ENCODE measurements at regions not wholly inside any gene's neighbourhood (a gene's known extent, or its start where the extent isn't known, plus 50 kb on each side); places are given as distances from the start of the nearest gene placed in this dataset.

DNA sequence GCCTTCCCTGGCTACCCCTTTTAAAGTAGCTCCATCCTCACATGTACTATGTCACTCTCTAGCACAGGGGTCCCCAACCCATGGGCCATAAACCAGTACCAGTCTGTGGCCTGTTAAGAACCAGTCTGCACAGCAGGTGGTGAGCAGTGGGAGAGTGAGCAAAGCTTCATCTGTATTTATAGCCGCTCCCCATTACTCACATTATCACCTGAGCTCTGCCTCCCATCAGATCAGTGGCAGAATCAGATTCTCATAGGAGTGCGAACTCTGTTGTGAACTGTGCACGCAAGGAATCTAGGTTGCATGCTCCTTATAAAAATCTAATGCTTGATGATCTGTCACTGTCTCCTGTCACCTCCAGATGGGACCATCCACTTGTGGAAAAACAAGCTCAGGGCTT is 116.6 kb upstream of the FOXD3 start:
- no peak overlapping the region for H3K4me3 Mint-ChIP-seq

DNA sequence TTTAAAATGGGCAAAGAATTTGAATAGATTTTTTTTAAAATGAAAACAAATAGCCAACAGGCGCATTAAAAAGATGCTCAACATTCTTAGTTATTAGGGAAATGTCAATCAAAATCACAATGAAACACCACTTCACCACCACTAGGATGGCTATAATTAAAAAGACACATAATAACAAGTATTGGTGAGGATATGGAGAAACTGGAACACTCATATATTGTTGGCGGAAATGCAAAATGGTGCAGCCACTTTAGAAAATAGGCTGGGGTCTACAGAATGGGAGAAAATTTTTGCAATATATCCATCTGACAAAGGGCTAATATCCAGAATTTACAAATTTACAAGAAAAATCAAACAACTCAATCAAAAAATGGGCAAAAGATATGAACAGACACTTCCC is 107.8 kb upstream of the FOXD3 start:
- Mint-ChIP-seq H3K9me3 (peaks cover 0 to 14% (median 3%) of the 10 kb centered on the region in 7 donors), H3K4me3 (no peak overlapping the region), H3K27ac (no peak overlapping the region), H3K36me3 (no peaks in the 10 kb centered on the region), H3K4me1 (no peaks in the 10 kb centered on the region), H3K27me3 (no peaks in the 10 kb centered on the region)
- H3K27ac ChIP-seq (ENCODE audit: insufficient read depth, low read length, poor library complexity, severe bottlenecking), result no peak overlapping the region
- no peak for DNase-seq
- no peaks in the 10 kb centered on the region for H3K36me3 ChIP-seq (ENCODE audit: control insufficient read depth, insufficient read depth, low read length)
- no peaks in the 10 kb centered on the region for H3K9me3 ChIP-seq (ENCODE audit: control insufficient read depth in 2 of 2, low read length in 2 of 2)
- no peak overlapping the region for H3K4me3 ChIP-seq (ENCODE audit: low read depth, low read length)
- H3K4me1 ChIP-seq (ENCODE audit: control insufficient read depth, insufficient read depth, low read length, poor library complexity, severe bottlenecking), result no peaks in the 10 kb centered on the region
- H3K27me3 ChIP-seq (ENCODE audit: control insufficient read depth, insufficient read depth, low read length), result no peaks in the 10 kb centered on the region
- ATAC-seq (ENCODE audit: low read depth in 2 of 2), result no peak

More for the DNA sequence above, 116.6 kb upstream of the FOXD3 start:
- H3K4me1 ChIP-seq (ENCODE audit: control insufficient read depth, insufficient read depth, low read length, poor library complexity, severe bottlenecking), result no peaks in the 10 kb centered on the region
- no peak overlapping the region for H3K27ac ChIP-seq (ENCODE audit: insufficient read depth, low read length, poor library complexity, severe bottlenecking)
- Mint-ChIP-seq H3K4me1 (no peaks in the 10 kb centered on the region), H3K9me3 (peaks cover 0 to 1% (median 0%) of the 10 kb centered on the region in 7 donors), H3K36me3 (no peaks in the 10 kb centered on the region), H3K27ac (no peak overlapping the region), H3K27me3 (peaks cover 10% of the 10 kb centered on the region)
- DNase-seq (no peak), ATAC-seq (ENCODE audit: low read depth in 2 of 2) (no peak)
- no peak overlapping the region for H3K4me3 ChIP-seq (ENCODE audit: low read depth, low read length)
- no peaks in the 10 kb centered on the region for H3K36me3 ChIP-seq (ENCODE audit: control insufficient read depth, insufficient read depth, low read length)
- H3K27me3 ChIP-seq (ENCODE audit: control insufficient read depth, insufficient read depth, low read length), result no peaks in the 10 kb centered on the region
- H3K9me3 ChIP-seq (ENCODE audit: control insufficient read depth in 2 of 2, low read length in 2 of 2), result no peaks in the 10 kb centered on the region

GRCh38 chr1:63223426-63223825 is 98.9 kb upstream of the FOXD3 start:
- no peaks in the 10 kb centered on the region for H3K36me3 ChIP-seq (ENCODE audit: control insufficient read depth, insufficient read depth, low read length)
- H3K36me3 Mint-ChIP-seq, result no peaks in the 10 kb centered on the region
- H3K27me3 ChIP-seq (ENCODE audit: control insufficient read depth, insufficient read depth, low read length), result no peaks in the 10 kb centered on the region
- DNase-seq, result no peak
- H3K4me1 Mint-ChIP-seq, result no peaks in the 10 kb centered on the region
- no peaks in the 10 kb centered on the region for H3K27me3 Mint-ChIP-seq
- H3K9me3 Mint-ChIP-seq, result peaks cover 0 to 4% (median 0%) of the 10 kb centered on the region in 7 donors
- H3K27ac ChIP-seq (ENCODE audit: insufficient read depth, low read length, poor library complexity, severe bottlenecking), result no peak overlapping the region
- ATAC-seq (ENCODE audit: low read depth in 2 of 2), result no peak
- H3K4me3 Mint-ChIP-seq, result no peak overlapping the region
- no peaks in the 10 kb centered on the region for H3K9me3 ChIP-seq (ENCODE audit: control insufficient read depth in 2 of 2, low read length in 2 of 2)
- H3K27ac Mint-ChIP-seq, result no peak overlapping the region
- no peaks in the 10 kb centered on the region for H3K4me1 ChIP-seq (ENCODE audit: control insufficient read depth, insufficient read depth, low read length, poor library complexity, severe bottlenecking)
- H3K4me3 ChIP-seq (ENCODE audit: low read depth, low read length), result no peak overlapping the region

DNA sequence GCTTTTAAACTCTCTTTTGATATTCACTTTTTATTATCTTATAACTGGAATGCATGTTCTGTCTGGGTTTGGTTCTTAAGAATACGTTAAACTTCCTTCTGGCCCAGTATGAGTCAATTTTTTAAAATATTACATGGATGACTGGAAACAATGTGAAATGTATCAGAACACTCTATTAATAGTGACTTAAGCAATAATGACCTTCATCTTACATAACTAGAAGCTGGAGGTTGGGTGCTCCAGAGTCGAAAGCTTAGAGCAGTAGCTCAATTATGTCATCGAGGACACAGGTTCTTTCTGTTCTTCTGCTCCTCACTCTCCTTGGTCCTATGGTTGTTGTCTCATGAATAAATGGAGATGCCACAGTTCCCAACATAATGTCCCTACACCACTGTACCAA is 91.6 kb upstream of the FOXD3 start:
- Mint-ChIP-seq H3K36me3 (no peaks in the 10 kb centered on the region), H3K4me3 (no peak overlapping the region), H3K27ac (no peak overlapping the region), H3K4me1 (no peaks in the 10 kb centered on the region), H3K9me3 (peaks cover 0 to 8% (median 0%) of the 10 kb centered on the region in 7 donors), H3K27me3 (peaks cover 4% of the 10 kb centered on the region)
- DNase-seq (no peak), ATAC-seq (ENCODE audit: low read depth in 2 of 2) (no peak)
- Histone ChIP-seq H3K27me3 (ENCODE audit: control insufficient read depth, insufficient read depth, low read length) (no peaks in the 10 kb centered on the region), H3K4me3 (ENCODE audit: low read depth, low read length) (no peak overlapping the region), H3K4me1 (ENCODE audit: control insufficient read depth, insufficient read depth, low read length, poor library complexity, severe bottlenecking) (no peaks in the 10 kb centered on the region), H3K9me3 (ENCODE audit: control insufficient read depth in 2 of 2, low read length in 2 of 2) (no peaks in the 10 kb centered on the region), H3K36me3 (ENCODE audit: control insufficient read depth, insufficient read depth, low read length) (no peaks in the 10 kb centered on the region), H3K27ac (ENCODE audit: insufficient read depth, low read length, poor library complexity, severe bottlenecking) (no peak overlapping the region)

- Histone ChIP-seq H3K4me1 (ENCODE audit: control insufficient read depth, insufficient read depth, low read length, poor library complexity, severe bottlenecking) (no peaks in the 10 kb centered on the region), H3K36me3 (ENCODE audit: control insufficient read depth, insufficient read depth, low read length) (no peaks in the 10 kb centered on the region), H3K27ac (ENCODE audit: insufficient read depth, low read length, poor library complexity, severe bottlenecking) (no peak overlapping the region), H3K4me3 (ENCODE audit: low read depth, low read length) (no peak overlapping the region), H3K27me3 (ENCODE audit: control insufficient read depth, insufficient read depth, low read length) (no peaks in the 10 kb centered on the region), H3K9me3 (ENCODE audit: control insufficient read depth in 2 of 2, low read length in 2 of 2) (no peaks in the 10 kb centered on the region)
- H3K27ac Mint-ChIP-seq, result no peak overlapping the region
- no peak overlapping the region for H3K4me3 Mint-ChIP-seq
- H3K27me3 Mint-ChIP-seq, result no peaks in the 10 kb centered on the region
- DNase-seq (no peak), ATAC-seq (ENCODE audit: low read depth in 2 of 2) (no peak)
- H3K9me3 Mint-ChIP-seq, result peaks cover 0 to 8% (median 0%) of the 10 kb centered on the region in 7 donors
- no peaks in the 10 kb centered on the region for H3K4me1 Mint-ChIP-seq
- H3K36me3 Mint-ChIP-seq, result no peaks in the 10 kb centered on the region
Measured at GRCh38 chr1:63238721-63239120, 83.6 kb upstream of the FOXD3 start.

DNA sequence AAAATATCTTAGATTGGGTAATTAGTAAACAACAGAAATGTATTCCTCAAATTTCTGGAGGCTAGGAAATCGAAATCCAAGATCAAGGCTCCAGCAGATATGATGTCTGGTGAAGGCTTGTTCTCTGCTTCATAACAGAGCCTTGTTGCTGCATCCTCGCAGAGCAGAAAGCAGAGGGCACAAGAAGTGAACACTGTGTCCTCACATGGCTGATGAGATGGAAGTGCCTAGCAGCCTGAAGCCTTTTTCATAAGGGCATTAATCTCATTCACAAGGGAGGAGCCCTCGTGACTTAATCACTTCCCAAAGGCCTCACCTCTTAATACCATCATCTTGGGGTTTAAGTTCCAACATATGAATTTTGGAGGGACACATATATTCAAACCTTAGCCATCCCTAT is 77.2 kb upstream of the FOXD3 start:
- no peak for ATAC-seq (ENCODE audit: low read depth in 2 of 2)
- Mint-ChIP-seq H3K27me3 (no peaks in the 10 kb centered on the region), H3K27ac (no peak overlapping the region)

DNA sequence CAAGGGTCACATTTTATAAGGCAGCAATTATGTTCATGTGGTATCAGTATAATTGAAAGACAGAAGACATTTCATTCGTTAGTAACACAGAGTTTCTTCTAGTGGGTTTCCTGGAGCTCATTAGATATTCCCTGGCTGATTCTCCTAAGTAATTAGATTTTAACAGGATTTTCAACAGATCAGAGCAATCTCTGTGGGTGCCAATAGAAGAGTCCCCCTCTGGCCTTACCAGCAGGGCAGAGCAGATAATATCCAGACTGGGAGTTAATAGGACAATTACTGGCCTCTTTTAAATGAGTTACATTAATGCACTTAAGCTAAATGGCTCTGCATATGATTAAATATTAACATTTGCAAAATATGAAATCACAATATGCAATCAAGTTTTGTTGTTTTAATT is 74.2 kb upstream of the FOXD3 start:
- Histone ChIP-seq H3K4me1 (ENCODE audit: control insufficient read depth, insufficient read depth, low read length, poor library complexity, severe bottlenecking) (no peaks in the 10 kb centered on the region), H3K9me3 (ENCODE audit: control insufficient read depth in 2 of 2, low read length in 2 of 2) (no peaks in the 10 kb centered on the region), H3K27ac (ENCODE audit: insufficient read depth, low read length, poor library complexity, severe bottlenecking) (no peak overlapping the region), H3K36me3 (ENCODE audit: control insufficient read depth, insufficient read depth, low read length) (no peaks in the 10 kb centered on the region), H3K27me3 (ENCODE audit: control insufficient read depth, insufficient read depth, low read length) (peaks cover 2% of the 10 kb centered on the region), H3K4me3 (ENCODE audit: low read depth, low read length) (no peak overlapping the region)
- ATAC-seq (ENCODE audit: low read depth in 2 of 2) (no peak), DNase-seq (no peak)
- H3K4me1 Mint-ChIP-seq, result no peaks in the 10 kb centered on the region
- H3K9me3 Mint-ChIP-seq, result peaks cover 0 to 2% (median 0%) of the 10 kb centered on the region in 7 donors
- no peaks in the 10 kb centered on the region for H3K36me3 Mint-ChIP-seq
- no peak overlapping the region for H3K27ac Mint-ChIP-seq
- H3K4me3 Mint-ChIP-seq, result no peak overlapping the region
- no peaks in the 10 kb centered on the region for H3K27me3 Mint-ChIP-seq

More for the DNA sequence above, 77.2 kb upstream of the FOXD3 start:
- no peak for DNase-seq
- Histone ChIP-seq H3K27ac (ENCODE audit: insufficient read depth, low read length, poor library complexity, severe bottlenecking) (no peak overlapping the region), H3K9me3 (ENCODE audit: control insufficient read depth in 2 of 2, low read length in 2 of 2) (no peaks in the 10 kb centered on the region), H3K4me1 (ENCODE audit: control insufficient read depth, insufficient read depth, low read length, poor library complexity, severe bottlenecking) (no peaks in the 10 kb centered on the region), H3K36me3 (ENCODE audit: control insufficient read depth, insufficient read depth, low read length) (no peaks in the 10 kb centered on the region), H3K27me3 (ENCODE audit: control insufficient read depth, insufficient read depth, low read length) (peaks cover 2% of the 10 kb centered on the region), H3K4me3 (ENCODE audit: low read depth, low read length) (no peak overlapping the region)
- Mint-ChIP-seq H3K9me3 (peaks cover 0 to 2% (median 0%) of the 10 kb centered on the region in 7 donors), H3K4me3 (no peak overlapping the region), H3K36me3 (no peaks in the 10 kb centered on the region), H3K4me1 (no peaks in the 10 kb centered on the region)

GRCh38 chr1:63255153-63255552 is 67.2 kb upstream of the FOXD3 start:
- no peak overlapping the region for H3K27ac Mint-ChIP-seq
- Histone ChIP-seq H3K4me1 (ENCODE audit: control insufficient read depth, insufficient read depth, low read length, poor library complexity, severe bottlenecking) (no peaks in the 10 kb centered on the region), H3K27me3 (ENCODE audit: control insufficient read depth, insufficient read depth, low read length) (no peaks in the 10 kb centered on the region), H3K9me3 (ENCODE audit: control insufficient read depth in 2 of 2, low read length in 2 of 2) (no peaks in the 10 kb centered on the region), H3K27ac (ENCODE audit: insufficient read depth, low read length, poor library complexity, severe bottlenecking) (no peak overlapping the region), H3K36me3 (ENCODE audit: control insufficient read depth, insufficient read depth, low read length) (no peaks in the 10 kb centered on the region), H3K4me3 (ENCODE audit: low read depth, low read length) (no peak overlapping the region)
- no peak overlapping the region for H3K4me3 Mint-ChIP-seq
- ATAC-seq (ENCODE audit: low read depth in 2 of 2) (no peak), DNase-seq (no peak)
- H3K4me1 Mint-ChIP-seq, result no peaks in the 10 kb centered on the region
- peaks cover 0 to 3% (median 0%) of the 10 kb centered on the region in 7 donors for H3K9me3 Mint-ChIP-seq
- H3K27me3 Mint-ChIP-seq, result no peaks in the 10 kb centered on the region
- no peaks in the 10 kb centered on the region for H3K36me3 Mint-ChIP-seq
